ENCODE measurements at regions not wholly inside any gene's neighbourhood (a gene's known extent, or its start where the extent isn't known, plus 50 kb on each side); places are given as distances from the start of the nearest gene placed in this dataset.
"Not testable (repeated sequence)": the region's sequence is repeated elsewhere in the genome, so short reads cannot be mapped to it uniquely, and the experiment has no call there.

DNA sequence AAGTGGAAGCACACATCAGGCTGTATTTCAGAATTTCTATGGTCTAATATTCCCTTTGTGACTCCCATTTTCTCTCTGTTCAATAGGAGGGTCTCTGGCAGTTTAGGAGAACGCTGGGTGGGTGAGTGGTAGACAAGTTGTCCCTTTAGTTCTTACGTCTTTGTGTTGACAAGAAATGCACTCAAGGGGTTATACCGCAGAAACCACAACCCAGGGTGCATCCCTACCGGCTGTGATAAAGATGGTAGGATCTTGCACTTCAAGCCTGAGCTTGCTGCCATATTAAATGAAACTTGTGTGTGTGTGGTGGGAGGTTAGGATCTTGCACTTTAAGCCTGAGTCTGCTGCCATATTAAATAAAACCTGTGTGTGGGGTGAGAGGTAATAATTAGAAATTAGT, 80.5 kb downstream of the LGALS9C start:
- TF ChIP-seq, protein P1, sequence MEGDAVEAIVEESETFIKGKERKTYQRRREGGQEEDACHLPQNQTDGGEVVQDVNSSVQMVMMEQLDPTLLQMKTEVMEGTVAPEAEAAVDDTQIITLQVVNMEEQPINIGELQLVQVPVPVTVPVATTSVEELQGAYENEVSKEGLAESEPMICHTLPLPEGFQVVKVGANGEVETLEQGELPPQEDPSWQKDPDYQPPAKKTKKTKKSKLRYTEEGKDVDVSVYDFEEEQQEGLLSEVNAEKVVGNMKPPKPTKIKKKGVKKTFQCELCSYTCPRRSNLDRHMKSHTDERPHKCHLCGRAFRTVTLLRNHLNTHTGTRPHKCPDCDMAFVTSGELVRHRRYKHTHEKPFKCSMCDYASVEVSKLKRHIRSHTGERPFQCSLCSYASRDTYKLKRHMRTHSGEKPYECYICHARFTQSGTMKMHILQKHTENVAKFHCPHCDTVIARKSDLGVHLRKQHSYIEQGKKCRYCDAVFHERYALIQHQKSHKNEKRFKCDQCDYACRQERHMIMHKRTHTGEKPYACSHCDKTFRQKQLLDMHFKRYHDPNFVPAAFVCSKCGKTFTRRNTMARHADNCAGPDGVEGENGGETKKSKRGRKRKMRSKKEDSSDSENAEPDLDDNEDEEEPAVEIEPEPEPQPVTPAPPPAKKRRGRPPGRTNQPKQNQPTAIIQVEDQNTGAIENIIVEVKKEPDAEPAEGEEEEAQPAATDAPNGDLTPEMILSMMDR (IDR thresholded peaks at IDR 0.05), result not testable (repeated sequence)
- not testable (repeated sequence) for TF ChIP-seq POLR2A (IDR thresholded peaks at IDR 0.05)

Data from right lobe of liver (tissue), 4 donors.